AG04449 (cell line): ENCODE measurements at regions not wholly inside any gene's neighbourhood (a gene's known extent, or its start where the extent isn't known, plus 50 kb on each side); places are given as distances from the start of the nearest gene placed in this dataset.
"Not testable (repeated sequence)": the region's sequence is repeated elsewhere in the genome, so short reads cannot be mapped to it uniquely, and the experiment has no call there.

Experiments used
- CTCF ChIA-PET: fragments of 350-600 bp; formaldehyde crosslinking; extraction: SDS; loops from one replicate; lab custom pipeline; 2021; ENCODE audit warnings: antibody characterized with exemption; lab: Yijun Ruan, JAX
- POLR2A ChIA-PET: fragments of 400-600, 350-600 bp; formaldehyde crosslinking; extraction: SDS; loops from one replicate; lab custom pipeline; 2020; ENCODE audit warnings: antibody characterized with exemption, inconsistent platforms; lab: Yijun Ruan, JAX
- DNase-seq: peaks from one replicate; pipeline ENCODE4 v3.0.0-alpha.2; 2010; ENCODE audit warnings: low read depth, low spot score
- H3K4me3 ChIP-seq: 2 replicates; pipeline ENCODE4 v1.5.1; 2011; ENCODE audit warnings: low read depth, mild to moderate bottlenecking, control low read depth, low read length
- TF ChIP-seq, protein P1 (sequence below): IDR thresholded peaks from one replicate; pipeline ENCODE4 v1.5.1; 2011; ENCODE audit warnings: mild to moderate bottlenecking, moderate library complexity, low read length, control low read depth, inconsistent platforms; ENCODE audit not compliant: insufficient read depth; ENCODE audit errors: missing control alignments

DNA sequence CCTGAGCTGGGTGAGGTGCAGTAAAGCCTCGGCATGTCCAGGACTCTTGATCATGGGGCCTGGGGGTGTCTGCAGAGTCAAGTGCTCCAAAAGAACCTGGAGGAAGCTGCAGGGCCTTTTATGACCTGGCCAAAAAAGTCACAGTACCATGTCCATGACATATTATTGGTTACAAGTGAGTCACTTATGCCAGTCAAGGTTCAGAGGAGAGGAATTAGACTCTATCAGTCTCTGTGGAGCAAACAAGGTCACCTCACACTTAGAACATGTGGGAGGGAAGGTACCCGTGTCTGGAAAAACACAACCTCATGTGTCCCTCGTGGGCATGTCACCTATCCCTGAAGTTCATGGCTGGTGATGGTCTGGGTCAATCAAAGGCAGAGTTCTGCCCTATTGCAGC, 465.7 kb downstream of the FBXO15 start:
- POLR2A ChIA-PET: no interaction called here
- TF ChIP-seq, protein P1, sequence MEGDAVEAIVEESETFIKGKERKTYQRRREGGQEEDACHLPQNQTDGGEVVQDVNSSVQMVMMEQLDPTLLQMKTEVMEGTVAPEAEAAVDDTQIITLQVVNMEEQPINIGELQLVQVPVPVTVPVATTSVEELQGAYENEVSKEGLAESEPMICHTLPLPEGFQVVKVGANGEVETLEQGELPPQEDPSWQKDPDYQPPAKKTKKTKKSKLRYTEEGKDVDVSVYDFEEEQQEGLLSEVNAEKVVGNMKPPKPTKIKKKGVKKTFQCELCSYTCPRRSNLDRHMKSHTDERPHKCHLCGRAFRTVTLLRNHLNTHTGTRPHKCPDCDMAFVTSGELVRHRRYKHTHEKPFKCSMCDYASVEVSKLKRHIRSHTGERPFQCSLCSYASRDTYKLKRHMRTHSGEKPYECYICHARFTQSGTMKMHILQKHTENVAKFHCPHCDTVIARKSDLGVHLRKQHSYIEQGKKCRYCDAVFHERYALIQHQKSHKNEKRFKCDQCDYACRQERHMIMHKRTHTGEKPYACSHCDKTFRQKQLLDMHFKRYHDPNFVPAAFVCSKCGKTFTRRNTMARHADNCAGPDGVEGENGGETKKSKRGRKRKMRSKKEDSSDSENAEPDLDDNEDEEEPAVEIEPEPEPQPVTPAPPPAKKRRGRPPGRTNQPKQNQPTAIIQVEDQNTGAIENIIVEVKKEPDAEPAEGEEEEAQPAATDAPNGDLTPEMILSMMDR: no peak
- CTCF ChIA-PET: no interaction called here
- no peak overlapping the region for H3K4me3 ChIP-seq
- DNase-seq: no peak

DNA sequence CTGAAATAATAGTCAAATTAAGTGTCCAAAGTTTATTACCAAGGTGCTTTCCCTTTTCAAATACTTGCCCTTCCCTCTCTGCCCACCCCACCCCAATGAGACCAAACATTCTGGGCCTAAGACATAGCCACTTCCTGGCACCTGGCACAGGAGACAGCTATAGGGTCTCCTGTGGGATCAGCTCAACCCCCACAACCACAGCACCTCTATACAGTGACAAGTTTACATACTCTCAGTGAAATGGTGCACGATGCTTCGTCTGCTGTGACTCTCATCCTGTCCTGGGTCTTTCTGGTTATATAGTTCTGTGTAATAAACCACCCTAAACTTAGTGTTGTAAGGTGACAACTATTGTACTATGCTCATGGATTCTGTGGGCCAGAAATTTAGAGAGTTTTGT, 466.2 kb downstream of the FBXO15 start:
- ChIA-PET CTCF (no interaction called here), POLR2A (no interaction called here)
- no peak overlapping the region for H3K4me3 ChIP-seq
- DNase-seq: no peak
- TF ChIP-seq, protein P1: no peak

DNA sequence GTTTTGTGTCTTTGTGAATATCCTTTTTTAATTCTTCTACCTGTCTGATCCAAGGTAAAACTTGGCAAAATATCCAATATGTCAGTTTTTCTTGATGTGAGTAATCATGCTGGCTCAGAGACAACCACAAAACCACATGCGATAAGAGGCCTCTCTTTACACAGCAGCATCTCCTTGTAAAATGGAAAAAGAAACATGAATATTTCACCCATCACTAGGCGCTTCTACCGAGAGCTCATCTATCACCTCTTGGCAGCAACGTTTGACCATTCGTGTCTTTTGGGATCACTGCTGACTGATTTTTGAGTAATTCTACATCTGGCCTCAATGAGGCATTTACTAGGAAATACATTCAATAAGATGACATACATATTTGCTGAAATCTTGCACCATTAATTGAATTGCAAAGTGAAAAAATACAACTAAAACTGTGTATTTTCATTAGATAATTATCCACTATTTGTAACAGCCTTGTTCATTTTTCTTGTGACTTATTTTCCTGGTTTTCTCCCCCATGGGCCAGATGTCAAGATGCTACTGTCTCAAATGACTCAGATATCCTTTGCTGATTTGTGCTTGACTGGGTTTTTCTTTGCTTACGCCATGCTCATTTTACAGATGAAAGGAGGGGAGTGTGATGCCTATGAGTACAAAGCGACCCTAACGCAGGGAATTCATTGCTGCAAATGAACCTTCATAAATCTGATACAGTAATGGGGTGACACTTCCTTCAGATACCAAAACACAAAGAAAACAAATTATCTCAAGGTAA, 467.5 kb downstream of the FBXO15 start:
- TF ChIP-seq, protein P1: no peak
- ChIA-PET CTCF (no interaction called here), POLR2A (no interaction called here)
- H3K4me3 ChIP-seq: no peak overlapping the region
- no peak for DNase-seq

DNA sequence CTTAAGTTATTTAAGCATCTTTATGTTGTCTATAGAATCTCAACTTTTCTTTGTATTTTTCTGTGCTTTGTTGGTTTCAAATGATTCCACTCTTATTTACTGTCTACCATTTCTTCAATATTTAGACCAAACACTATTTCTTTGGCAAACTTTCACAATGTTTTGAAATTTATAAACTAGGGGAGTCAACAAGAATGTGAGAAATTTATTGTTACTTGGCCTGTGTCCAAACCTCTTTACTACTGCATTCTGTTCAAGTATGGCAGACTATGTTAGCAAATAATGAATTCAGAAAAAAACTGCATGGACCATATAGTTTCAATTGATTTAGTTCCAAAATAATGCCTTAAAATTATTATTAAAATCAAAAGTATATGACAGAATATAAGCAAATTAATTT, 470.2 kb downstream of the FBXO15 start:
- TF ChIP-seq, protein P1: no peak
- ChIA-PET POLR2A (no interaction called here), CTCF (no interaction called here)
- H3K4me3 ChIP-seq: no peak overlapping the region
- DNase-seq: no peak

DNA sequence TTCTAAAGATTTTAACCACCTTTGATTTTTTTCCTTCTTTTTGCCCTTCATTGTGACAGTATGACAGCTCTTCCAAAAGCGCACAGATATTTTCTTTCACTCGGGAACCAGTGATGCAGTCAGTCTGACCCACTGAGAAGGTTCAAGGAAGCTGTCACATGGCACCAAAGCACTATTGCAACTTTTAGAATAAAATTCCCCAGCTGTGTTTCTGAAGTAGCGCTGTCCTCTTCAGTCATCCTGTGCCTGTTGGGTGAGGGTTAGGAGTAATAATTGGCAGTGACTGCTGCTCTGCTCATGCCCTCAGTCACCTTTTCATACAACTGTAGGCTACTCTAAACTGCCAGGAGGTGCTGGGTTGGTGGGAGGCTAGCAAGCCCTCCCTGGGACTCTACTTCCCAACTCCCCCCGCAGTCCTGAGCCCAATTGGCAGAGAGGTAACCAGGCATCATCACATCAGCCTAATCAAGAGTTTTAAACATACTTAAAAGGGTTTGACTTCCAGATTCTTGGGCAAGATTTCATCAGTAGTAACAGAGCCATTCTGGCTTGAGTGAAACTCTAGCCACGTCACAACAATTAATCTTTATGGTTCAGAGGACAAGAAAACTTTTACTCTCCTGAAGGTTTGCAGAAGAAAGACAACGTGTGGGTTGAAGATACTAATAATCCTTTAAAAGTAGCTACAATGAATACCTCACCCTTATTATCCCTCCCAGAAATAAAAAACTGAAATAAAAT, 473.3 kb downstream of the FBXO15 start:
- H3K4me3 ChIP-seq: no peak overlapping the region
- TF ChIP-seq, protein P1: no peak
- DNase-seq: no peak
- CTCF ChIA-PET: no interaction called here
- POLR2A ChIA-PET: no interaction called here

DNA sequence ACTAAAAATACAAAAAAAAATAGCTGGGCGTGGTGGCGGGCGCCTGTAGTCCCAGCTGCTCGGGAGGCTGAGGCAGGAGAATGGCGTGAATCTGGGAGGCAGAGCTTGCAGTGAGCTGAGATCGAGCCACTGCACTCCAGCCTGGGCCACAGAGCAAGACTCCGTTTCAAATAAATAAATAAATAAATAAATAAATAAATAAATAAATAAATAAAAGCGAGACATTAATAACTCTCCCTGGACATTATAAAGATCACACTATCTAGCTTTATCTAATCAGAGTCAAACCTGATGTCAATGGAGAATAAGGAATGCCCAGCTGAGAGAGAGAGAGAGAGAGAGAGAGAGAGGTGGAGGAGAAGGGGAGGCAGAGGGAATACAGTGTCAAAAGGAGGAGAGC, 476.2 kb downstream of the FBXO15 start:
- CTCF ChIA-PET, POLR2A ChIA-PET, DNase-seq, H3K4me3 ChIP-seq: not testable (repeated sequence)

DNA sequence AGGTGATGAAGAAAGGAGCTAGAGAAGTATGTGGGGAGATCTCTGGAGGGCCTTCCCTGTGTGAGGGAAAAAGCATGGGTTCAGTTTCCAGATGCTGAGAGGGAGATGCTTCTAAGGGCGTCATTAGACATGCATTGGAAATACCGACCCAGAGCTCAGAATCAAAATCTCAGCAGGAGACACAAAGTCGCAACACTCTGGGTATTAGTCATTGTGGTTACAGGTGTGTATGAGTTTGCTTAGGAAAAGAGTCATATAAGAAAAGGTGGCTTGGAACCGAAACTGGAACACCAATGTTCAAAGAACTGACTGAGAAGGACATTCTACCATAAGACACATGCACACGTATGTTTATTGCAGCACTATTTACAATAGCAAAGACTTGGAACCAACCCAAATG, 477.1 kb downstream of the FBXO15 start:
- TF ChIP-seq, protein P1: no peak
- H3K4me3 ChIP-seq: no peak overlapping the region
- CTCF ChIA-PET: interaction anchor here (1.1 to 1.9 kb wide), 2 partner anchors 12 to 24 kb away, joined by 4 to 5 read pairs; no protein-coding TSS in a partner anchor
- POLR2A ChIA-PET: no interaction called here
- no peak for DNase-seq
